ENCODE measurements at regions not wholly inside any gene's neighbourhood (a gene's known extent, or its start where the extent isn't known, plus 50 kb on each side); places are given as distances from the start of the nearest gene placed in this dataset.

GRCh38 chr6:87905101-87905641 lies 142.5 kb upstream of the SPACA1 start:
- DNase-seq: no peak

- DNase-seq: no peak
These were observed 143.6 kb upstream of the SPACA1 start for GRCh38 chr6:87904011-87904410.

DNA sequence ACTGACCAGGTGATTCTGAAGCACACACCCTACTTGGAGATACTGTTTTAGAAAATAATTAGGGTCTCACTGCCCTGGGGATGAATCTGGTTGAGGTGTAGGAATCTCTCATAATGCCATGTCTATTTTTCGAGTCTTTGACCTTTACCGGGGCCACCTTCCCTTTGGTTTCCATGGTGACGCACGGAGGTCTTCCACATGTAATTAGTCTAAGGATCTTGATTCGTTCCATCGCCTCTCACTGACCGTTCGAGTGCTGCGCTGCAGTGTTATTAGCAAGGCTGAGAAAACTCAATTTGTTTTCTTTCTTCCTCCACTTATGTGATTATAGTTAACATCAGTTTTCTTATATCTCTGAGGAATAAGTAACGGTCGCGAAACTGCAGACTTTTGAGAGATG lies 144.3 kb upstream of the SPACA1 start:
- no peak for DNase-seq

GRCh38 chr6:87902383-87902782 lies 145.3 kb upstream of the SPACA1 start:
- DNase-seq: no peak

- DNase-seq: no peak
These were observed 146.0 kb upstream of the SPACA1 start for GRCh38 chr6:87901613-87902012.

DNA sequence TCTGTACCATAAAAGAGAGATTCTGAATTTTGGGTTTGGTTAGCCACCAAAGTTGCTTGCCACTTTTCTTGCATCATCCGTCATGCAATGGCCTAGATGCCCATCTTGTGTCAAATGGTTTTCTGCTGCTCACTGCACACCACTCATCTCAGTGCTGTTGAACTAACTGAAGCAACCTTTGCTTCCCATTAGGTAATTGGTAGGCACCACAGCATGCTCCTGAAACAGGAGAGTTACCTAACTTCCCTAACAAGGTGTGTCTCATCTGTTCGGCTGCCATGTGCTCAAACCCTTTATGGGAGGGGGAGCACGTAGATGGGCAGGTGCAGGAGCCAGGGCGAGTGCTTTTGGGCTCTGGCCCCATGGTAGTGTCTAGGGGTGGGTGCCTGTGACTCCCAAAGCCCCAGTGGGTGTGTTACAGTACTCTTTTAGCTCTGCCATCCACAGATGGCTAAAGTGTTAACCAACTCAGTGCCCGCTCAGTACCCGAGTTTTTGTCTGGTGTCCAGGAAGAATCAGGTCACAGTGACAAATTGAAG lies 147.4 kb upstream of the SPACA1 start:
- DNase-seq: no peak

- no peak for DNase-seq
These were observed 148.0 kb upstream of the SPACA1 start for GRCh38 chr6:87899499-87900147.

DNA sequence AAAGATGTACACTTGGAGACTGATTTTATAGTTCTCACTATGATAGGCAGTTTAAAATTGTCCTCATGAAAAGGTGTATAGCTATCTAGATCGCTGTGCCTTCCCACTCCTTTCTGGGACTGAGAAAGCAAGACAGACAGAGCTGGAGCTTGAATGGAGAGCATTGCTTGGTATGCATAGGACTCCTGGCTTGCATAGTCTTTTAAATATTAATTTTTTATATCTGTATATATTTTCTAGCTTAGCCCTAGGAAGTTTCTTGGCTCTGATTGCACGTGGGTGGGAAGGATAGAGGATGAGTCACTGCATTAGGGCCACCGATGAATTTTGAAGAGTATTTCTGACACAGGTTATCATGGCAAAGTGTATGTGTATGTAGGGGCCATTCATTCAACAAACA lies 150.0 kb upstream of the SPACA1 start:
- no peak for DNase-seq

- DNase-seq: no peak
These were observed 150.6 kb upstream of the SPACA1 start for GRCh38 chr6:87897013-87897412.

DNA sequence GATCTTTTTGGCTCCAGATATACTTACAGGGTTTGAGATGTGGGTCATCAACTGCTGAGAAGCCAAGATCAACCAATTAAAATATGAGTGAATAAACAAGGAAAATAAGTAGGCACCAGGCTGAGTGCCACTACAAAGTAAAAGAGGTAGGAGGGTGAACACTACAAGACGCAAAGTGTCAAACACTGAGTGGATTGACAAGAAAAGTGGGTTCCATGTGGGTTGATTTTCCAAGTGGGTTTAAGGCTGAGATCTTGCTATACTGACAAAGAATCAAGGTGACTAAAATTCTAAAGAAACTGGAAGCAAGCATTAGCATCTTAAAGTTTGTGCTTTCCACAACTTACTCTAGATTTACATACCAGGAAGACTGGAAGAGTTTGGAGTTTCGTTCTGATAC lies 160.4 kb upstream of the SPACA1 start:
- no peak for DNase-seq

DNA sequence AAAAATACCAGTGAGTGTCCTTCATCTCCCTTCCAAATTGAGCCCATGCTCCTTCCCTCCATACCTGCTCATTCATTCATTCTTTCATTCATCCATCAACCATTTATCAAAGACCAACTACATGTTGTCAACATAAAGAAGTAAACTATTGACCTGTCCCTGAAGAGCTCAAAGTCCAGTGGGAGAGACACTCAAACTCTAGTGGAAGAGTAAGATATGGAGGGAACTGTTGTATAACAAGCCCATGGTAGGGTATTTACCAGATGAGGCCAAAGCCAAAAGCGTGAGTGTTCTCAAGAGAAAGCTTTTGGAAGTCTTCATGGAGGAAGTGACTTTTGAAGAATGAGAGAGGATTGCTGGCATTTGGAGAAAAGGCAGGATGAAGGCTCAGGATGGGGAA lies 163.4 kb upstream of the SPACA1 start:
- no peak for DNase-seq

- DNase-seq: no peak
These were observed 166.2 kb upstream of the SPACA1 start for GRCh38 chr6:87881342-87881895.

DNA sequence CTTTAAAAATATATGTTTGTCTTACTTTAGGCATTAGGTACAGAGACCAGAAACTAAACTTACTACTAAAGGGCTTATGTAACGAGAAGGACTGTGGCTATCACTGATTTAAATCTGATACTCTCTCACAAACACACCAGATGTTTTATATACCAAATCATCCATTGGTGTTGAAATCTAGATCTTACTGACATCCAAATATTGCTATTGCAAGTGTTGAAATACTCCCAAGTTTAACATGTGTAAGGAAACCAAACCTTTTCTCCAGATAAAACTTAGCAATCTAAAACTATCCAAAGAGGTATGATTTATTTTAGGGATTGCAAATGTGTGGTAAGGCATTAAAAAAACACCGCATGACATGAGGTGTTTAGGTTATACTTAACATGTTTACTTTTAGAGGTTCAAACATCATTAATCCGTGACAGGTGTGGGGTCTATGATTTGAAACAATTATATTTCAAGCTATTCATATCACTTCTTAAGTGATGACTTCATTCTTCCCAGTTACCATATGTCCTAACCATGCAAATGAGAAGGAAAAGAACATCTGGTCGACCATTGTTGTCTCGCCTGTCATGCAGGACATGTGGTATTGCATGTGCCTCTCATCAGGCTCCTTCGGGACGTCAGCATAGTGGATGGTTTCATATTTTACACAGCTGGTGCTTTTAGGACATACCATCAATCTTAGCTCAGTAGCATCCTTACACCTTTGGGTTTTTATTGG lies 168.3 kb upstream of the SPACA1 start:
- DNase-seq: no peak

- DNase-seq: no peak
These were observed 171.9 kb upstream of the SPACA1 start for GRCh38 chr6:87875781-87876180.

GRCh38 chr6:87873556-87873955 lies 171.5 kb upstream of the AKIRIN2 start:
- no peak for DNase-seq

- no peak for DNase-seq
These were observed 168.5 kb upstream of the AKIRIN2 start for GRCh38 chr6:87870556-87870955.

GRCh38 chr6:87869064-87869905 lies 167.3 kb upstream of the AKIRIN2 start:
- DNase-seq: no peak

DNA sequence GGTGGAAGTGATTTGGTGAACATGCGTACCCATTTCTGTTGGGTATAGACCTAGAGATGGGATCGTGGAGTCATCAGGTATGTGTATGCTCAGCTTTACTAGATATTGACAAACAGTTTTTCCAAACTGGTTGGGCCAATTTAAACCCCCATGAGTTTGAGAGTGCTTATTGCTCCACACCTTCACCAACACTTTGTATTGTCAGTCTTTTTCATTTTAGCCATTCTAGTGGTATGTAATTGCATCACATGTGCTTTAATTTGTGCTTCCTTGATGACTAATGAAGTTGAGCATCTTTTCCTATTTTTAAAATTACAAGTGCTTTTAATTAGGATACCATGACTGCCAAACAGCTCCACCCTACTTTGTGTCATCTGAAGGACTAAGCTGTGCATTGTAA lies 158.9 kb upstream of the AKIRIN2 start:
- no peak for DNase-seq

- DNase-seq: no peak
These were observed 156.4 kb upstream of the AKIRIN2 start for GRCh38 chr6:87858440-87858839.

DNA sequence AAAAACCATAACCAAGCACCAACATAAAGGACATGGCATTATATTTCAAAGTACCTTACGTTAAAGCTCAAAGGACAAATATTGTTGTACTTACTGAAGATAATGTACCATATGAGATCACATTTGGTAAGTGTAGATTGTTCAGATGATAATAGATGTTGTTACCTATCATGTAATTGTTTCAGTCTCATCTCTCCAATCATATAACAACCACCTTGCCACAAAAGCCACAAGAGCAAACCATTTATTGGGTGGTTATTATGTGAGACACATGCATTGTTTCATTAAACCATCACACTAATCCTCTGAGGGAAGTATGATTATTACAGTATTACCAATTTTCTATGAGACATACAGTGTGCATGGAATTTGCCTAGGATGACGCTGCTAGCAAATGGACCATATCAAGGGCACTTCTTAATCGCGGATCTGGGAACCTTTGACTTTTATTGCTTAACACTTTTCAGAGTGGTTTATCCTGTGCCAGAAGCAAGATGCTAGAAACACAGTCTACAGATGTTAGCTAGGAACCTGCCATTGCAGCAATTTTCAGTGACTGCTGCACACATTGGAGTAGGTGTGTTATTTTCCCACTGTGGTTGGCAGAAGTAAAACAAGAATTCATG lies 149.8 kb upstream of the AKIRIN2 start:
- no peak for DNase-seq

DNA sequence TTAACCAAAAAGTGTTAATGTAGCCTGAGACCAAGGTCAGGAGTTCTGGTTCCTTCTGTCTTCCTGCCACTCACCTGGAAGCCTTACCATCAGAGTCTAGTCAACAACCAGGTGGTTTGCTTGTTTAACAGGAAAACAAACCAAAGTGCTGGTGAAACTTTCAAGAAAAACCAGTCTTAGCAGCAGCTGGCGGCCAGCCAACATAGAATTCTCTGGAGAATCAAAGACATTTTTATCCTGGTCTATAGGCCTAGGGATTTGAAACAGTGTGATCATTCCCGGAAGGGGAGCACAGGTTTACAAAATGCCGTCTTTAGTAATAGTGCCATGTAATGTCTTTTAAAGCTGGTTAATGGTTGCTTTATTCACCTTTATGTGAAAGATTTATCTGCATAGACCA lies 146.6 kb upstream of the AKIRIN2 start:
- no peak for DNase-seq

DNA sequence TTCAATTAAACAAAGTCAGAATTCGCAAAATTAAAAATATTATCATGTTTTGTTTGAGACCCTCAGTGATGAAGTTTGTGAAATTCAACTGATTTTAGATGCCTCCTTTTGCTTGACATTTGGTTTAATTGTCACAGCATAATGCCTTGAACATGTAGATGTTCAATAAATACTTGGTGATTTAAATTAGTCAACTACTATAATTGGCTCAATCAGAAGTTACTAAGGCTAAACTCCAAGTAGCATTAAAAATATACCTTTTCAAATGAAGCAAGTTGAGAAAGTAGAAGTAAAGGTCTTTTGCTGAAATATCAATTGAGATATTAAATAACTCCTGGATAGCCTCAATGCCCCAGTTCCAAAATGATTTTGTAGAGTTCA lies 145.8 kb upstream of the AKIRIN2 start:
- no peak for DNase-seq

Measured in NCI-H748 treated with DMSO at 0.1 percent for 48 hours (cell line).